Cardiac fibroblast (primary cell): ENCODE measurements at regions not wholly inside any gene's neighbourhood (a gene's known extent, or its start where the extent isn't known, plus 50 kb on each side); places are given as distances from the start of the nearest gene placed in this dataset.

Source experiments
- DNase-seq, 2 donors: peaks; one replicate each; pipeline versions ENCODE4 v3.0.0 to v3.0.0-alpha.2; 2010; ENCODE audit warnings: low read depth in 2 of 2
- H3K4me3 ChIP-seq, 2 donors: replicated peaks in 1 of 2; 1 replicate in 1 of 2; 2 replicates in 1 of 2; pipeline ENCODE4 v1.5.1; 2011; ENCODE audit warnings: low read depth in 2 of 2, low read length in 2 of 2, mild to moderate bottlenecking in 2 of 2, moderate library complexity in 1 of 2
- CTCF ChIP-seq: IDR thresholded peaks from one replicate; pipeline ENCODE4 v1.5.1; 2011; ENCODE audit warnings: low read depth, mild to moderate bottlenecking, low read length, inconsistent platforms

GRCh38 chrX:13404364-13404763 is 84.5 kb upstream of the ATXN3L start:
- no peak for TF ChIP-seq CTCF
- H3K4me3 ChIP-seq: no peak overlapping the region
- no peak for DNase-seq

GRCh38 chrX:13401724-13402123 is 81.9 kb upstream of the ATXN3L start:
- no peak for TF ChIP-seq CTCF
- no peak for DNase-seq
- H3K4me3 ChIP-seq: no peak overlapping the region

- no peak for TF ChIP-seq CTCF
- no peak overlapping the region for H3K4me3 ChIP-seq
- no peak for DNase-seq
These were observed 79.0 kb upstream of the ATXN3L start for GRCh38 chrX:13398839-13399238.

DNA sequence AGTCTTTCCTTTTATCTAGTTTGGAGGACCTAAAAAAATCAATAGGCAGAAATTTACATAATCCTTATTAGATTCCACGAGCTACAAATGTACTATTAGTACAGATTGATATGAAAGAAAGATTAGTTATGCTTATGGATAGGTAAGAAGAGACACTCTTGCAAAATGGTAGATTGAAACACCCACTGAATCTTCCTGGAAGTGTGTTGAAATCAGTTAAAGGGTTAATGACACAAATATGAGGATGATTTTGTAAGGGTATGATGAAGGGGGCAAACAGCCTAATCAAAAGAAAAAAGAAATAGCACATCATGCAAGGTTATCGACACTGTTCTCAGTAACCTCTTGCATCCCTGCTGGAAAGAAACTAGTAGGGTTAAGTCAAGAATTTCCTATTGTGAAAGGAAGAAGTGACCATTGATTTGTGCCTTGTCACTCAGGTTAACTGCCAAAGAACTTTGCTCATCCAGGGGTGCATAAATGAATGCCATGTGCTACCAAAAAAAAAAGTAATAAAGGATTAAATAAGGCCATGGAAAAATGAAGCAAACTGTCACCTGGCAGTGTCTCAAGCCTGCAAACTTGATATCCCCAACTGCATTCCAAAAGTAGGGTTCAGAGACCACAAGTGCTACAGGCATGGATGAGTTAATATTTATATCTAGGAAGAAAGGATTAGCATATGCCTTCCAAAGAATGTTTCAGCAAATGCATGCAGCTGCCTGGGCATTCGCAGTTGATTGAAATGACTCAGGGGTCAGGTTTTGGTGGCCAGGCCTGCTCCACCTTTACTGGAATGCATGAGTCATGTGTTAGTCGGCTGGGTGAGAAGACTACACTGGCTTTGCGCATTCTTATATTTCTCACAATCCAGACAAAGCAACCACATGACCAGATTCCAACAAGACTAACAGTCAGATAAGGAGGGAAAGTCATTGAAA is 78.3 kb upstream of the ATXN3L start:
- DNase-seq: peak; percentile 97 to 98
- TF ChIP-seq CTCF: no peak
- no peak overlapping the region for H3K4me3 ChIP-seq

DNA sequence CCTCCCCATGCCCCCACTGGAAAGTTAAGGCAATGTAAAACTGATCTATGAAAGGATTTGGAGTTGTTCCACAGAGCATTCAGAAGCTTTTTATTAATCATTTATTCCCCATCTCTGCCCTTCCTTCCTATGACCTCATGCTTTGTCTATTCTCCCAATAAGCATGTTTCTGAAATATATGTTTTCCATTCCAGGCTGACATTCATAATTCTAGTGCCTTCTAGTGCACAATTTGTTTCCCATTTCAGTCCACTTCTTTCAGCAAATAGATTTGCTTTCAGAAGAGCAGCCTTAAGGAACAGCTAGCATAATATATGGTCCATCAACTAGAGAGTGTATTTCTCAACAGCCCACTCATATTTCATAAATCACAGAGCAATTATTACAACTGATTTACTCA is 77.1 kb upstream of the ATXN3L start:
- no peak overlapping the region for H3K4me3 ChIP-seq
- no peak for TF ChIP-seq CTCF
- peak; percentile 49 to 72 for DNase-seq

DNA sequence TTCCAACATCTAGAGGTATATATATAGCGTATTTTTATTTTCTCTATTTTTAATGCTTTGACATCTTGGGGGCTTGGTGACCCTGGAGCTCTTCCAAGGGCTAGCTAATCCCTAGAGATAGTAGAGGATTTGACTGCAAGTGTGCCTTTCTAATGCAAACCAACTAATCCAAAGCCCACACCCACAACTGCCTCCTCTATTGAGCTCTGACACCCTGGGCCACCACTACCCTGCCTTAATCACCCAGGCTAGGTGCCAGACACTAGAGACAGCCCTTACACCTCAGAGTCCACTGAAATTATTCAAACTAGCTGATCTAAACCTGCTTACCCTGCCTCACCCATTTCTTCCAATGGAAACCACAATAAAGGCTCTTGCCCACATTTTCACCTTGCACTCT is 69.6 kb upstream of the ATXN3L start:
- no peak for DNase-seq
- H3K4me3 ChIP-seq: no peak overlapping the region
- no peak for TF ChIP-seq CTCF
